ENCODE measurements at regions not wholly inside any gene's neighbourhood (a gene's known extent, or its start where the extent isn't known, plus 50 kb on each side); places are given as distances from the start of the nearest gene placed in this dataset.

- TF ChIP-seq POLR2AphosphoS5 (IDR thresholded peaks at IDR 0.05; ENCODE audit: low read depth, low read length) (no peak), POLR2A (IDR thresholded peaks at IDR 0.05; ENCODE audit: low read depth, low read length) (no peak), TAF1 (IDR thresholded peaks at IDR 0.05; ENCODE audit: borderline replicate concordance, low read depth, low read length) (no peak)
Measured at GRCh38 chr3:72258361-72259141, 473.6 kb upstream of the PROK2 start.
